GM19240 (cell line): ENCODE measurements at regions not wholly inside any gene's neighbourhood (a gene's known extent, or its start where the extent isn't known, plus 50 kb on each side); places are given as distances from the start of the nearest gene placed in this dataset.

ENCODE experiments used
- DNase-seq: peaks from one replicate; pipeline ENCODE4 v3.0.0; 2011; ENCODE audit warnings: low spot score; ENCODE audit not compliant: insufficient read length

GRCh38 chr2:203789618-203790017, 78.0 kb upstream of the CTLA4 start:
- no peak for DNase-seq

GRCh38 chr2:203790134-203790852, 77.3 kb upstream of the CTLA4 start:
- no peak for DNase-seq

- no peak for DNase-seq
Observed at GRCh38 chr2:203796248-203797010, 71.1 kb upstream of the CTLA4 start.

GRCh38 chr2:203797276-203797675, 70.3 kb upstream of the CTLA4 start:
- DNase-seq: no peak

GRCh38 chr2:203797712-203798111, 69.9 kb upstream of the CTLA4 start:
- no peak for DNase-seq

- DNase-seq: no peak
Observed at GRCh38 chr2:203798296-203799087, 69.1 kb upstream of the CTLA4 start.

GRCh38 chr2:203799908-203800307, 67.7 kb upstream of the CTLA4 start:
- no peak for DNase-seq

- DNase-seq: no peak
Observed at GRCh38 chr2:203800783-203801182, 66.8 kb upstream of the CTLA4 start.

GRCh38 chr2:203802342-203803052, 65.1 kb upstream of the CTLA4 start:
- DNase-seq: no peak

GRCh38 chr2:203803053-203803429, 64.5 kb upstream of the CTLA4 start:
- DNase-seq: no peak

GRCh38 chr2:203804070-203804469, 63.5 kb upstream of the CTLA4 start:
- no peak for DNase-seq

GRCh38 chr2:203804764-203805485, 62.6 kb upstream of the CTLA4 start:
- DNase-seq: no peak

GRCh38 chr2:203805486-203805838, 62.1 kb upstream of the CTLA4 start:
- no peak for DNase-seq

- DNase-seq: no peak
Observed at GRCh38 chr2:203806761-203807160, 60.8 kb upstream of the CTLA4 start.

GRCh38 chr2:203808046-203808750, 59.4 kb upstream of the CTLA4 start:
- DNase-seq: no peak

GRCh38 chr2:203809084-203809521, 58.5 kb upstream of the CTLA4 start:
- no peak for DNase-seq

GRCh38 chr2:203809991-203810510, 57.5 kb upstream of the CTLA4 start:
- DNase-seq: no peak

- DNase-seq: no peak
Observed at GRCh38 chr2:203811491-203812221, 55.9 kb upstream of the CTLA4 start.
